Astrocyte (in vitro differentiated cells and primary cell): ENCODE measurements at regions not wholly inside any gene's neighbourhood (a gene's known extent, or its start where the extent isn't known, plus 50 kb on each side); places are given as distances from the start of the nearest gene placed in this dataset.

Experiments
- DNase-seq: peaks from one replicate; pipeline ENCODE4 v3.0.0-alpha.2; 2010; ENCODE audit warnings: low read depth
- FAIRE-seq: peaks from 2 replicates; lab custom pipeline; 2011; peaks lifted over from hg19 to GRCh38; lab: Jason Lieb, UNC
- H2AFZ ChIP-seq: 2 replicates; pipeline ENCODE4 v1.6.0; 2012; ENCODE audit warnings: low read depth, low read length, inconsistent platforms
- H3K27ac ChIP-seq: 2 replicates; pipeline ENCODE4 v1.5.1; 2011; ENCODE audit warnings: low read depth, low read length, inconsistent platforms
- H3K27me3 ChIP-seq: 2 replicates; pipeline ENCODE4 v1.6.0; 2011; ENCODE audit warnings: low read length, inconsistent platforms; ENCODE audit not compliant: insufficient read depth
- H3K36me3 ChIP-seq: 2 replicates; pipeline ENCODE4 v1.5.1; 2011; ENCODE audit warnings: low read length, inconsistent platforms; ENCODE audit not compliant: insufficient read depth
- H3K4me1 ChIP-seq: 2 replicates; pipeline ENCODE4 v1.5.1; 2011; ENCODE audit warnings: low read length, inconsistent platforms; ENCODE audit not compliant: insufficient read depth
- H3K4me2 ChIP-seq: 2 replicates; pipeline ENCODE4 v1.6.0; 2012; ENCODE audit warnings: low read length, inconsistent platforms
- H3K4me3 ChIP-seq: 2 replicates; pipeline ENCODE4 v1.5.1; 2011; ENCODE audit warnings: low read depth, mild to moderate bottlenecking, low read length, inconsistent platforms; ENCODE audit not compliant: insufficient read depth
- H3K79me2 ChIP-seq: 2 replicates; pipeline ENCODE4 v1.6.0; 2012; ENCODE audit warnings: mild to moderate bottlenecking, low read length, inconsistent platforms; ENCODE audit not compliant: insufficient read depth
- H3K9ac ChIP-seq: 2 replicates; pipeline ENCODE4 v1.6.0; 2012; ENCODE audit warnings: mild to moderate bottlenecking, low read length, inconsistent platforms
- H3K9me3 ChIP-seq: 2 replicates; pipeline ENCODE4 v1.5.1; 2012; ENCODE audit warnings: low read depth, mild to moderate bottlenecking, low read length, inconsistent platforms; ENCODE audit not compliant: insufficient read depth
- H4K20me1 ChIP-seq: 2 replicates; pipeline ENCODE4 v1.6.0; 2012; ENCODE audit warnings: low read length, inconsistent platforms; ENCODE audit not compliant: insufficient read depth
- H3K27ac Mint-ChIP-seq: one replicate; pipeline ENCODE4 v1.8.0; 2021; ENCODE audit warnings: mild to moderate bottlenecking, mixed read lengths; ENCODE audit not compliant: unreplicated experiment
- H3K27me3 Mint-ChIP-seq: one replicate; pipeline ENCODE4 v1.8.0; 2021; ENCODE audit warnings: low read depth, mixed read lengths; ENCODE audit not compliant: unreplicated experiment
- H3K36me3 Mint-ChIP-seq: one replicate; pipeline ENCODE4 v1.8.0; 2021; ENCODE audit warnings: low read depth, mixed read lengths; ENCODE audit not compliant: unreplicated experiment
- H3K4me1 Mint-ChIP-seq: one replicate; pipeline ENCODE4 v1.8.0; 2021; ENCODE audit warnings: low read depth, mixed read lengths; ENCODE audit not compliant: unreplicated experiment
- H3K4me3 Mint-ChIP-seq: one replicate; pipeline ENCODE4 v1.8.0; 2021; ENCODE audit warnings: mild to moderate bottlenecking, moderate library complexity, mixed read lengths; ENCODE audit not compliant: unreplicated experiment
- H3K9me3 Mint-ChIP-seq: one replicate; pipeline ENCODE4 v1.8.0; 2021; ENCODE audit warnings: mild to moderate bottlenecking, mixed read lengths; ENCODE audit not compliant: unreplicated experiment
- EZH2 ChIP-seq: IDR thresholded peaks from 2 replicates; pipeline ENCODE4 v1.6.1; 2012; ENCODE audit warnings: mild to moderate bottlenecking, low read length, inconsistent platforms; ENCODE audit not compliant: insufficient read depth
- TF ChIP-seq, protein P1 (sequence below): IDR thresholded peaks from 2 replicates; pipeline ENCODE4 v1.5.1; 2011; ENCODE audit warnings: low read depth, mild to moderate bottlenecking, inconsistent platforms, low read length, moderate library complexity; ENCODE audit not compliant: insufficient read depth

DNA sequence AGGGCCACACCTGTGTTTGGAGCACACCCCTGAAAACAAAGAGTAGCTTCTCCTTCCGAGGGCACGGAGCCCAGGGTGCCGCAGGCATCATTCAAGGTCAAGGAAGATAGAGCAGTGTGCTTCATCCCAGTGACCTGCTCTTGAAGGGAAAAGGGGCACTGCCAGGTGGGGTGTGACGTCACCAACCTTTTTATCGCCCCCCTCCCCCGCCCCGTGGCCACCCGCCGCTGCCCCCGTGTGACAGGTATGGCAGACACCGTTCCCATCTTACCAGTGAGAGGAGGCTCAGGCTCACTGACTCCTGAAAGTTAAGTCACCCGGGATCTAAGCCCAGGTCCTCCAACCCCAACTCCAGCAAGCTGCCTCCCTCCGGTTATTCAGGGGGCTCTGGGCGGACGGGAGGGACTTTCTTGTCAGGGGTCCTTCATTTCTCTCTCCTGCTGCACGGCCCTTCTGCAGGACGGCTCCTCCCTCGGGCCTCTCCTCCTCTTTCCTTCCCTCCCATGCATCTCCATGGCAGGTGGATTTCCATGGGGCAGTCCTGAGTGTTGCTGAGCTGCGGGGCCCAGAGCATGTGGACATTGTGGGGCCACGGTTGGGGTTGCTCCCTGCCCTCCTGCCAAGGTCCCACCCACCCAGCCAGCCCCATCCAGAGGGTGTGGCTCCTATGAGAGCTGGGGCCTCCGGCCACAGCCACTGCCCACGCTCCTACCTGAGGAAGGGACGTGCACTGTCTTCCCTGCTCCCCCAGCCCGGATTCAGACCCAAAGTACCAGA, 114.1 kb upstream of the HDAC4 start:
- Mint-ChIP-seq H3K4me3 (no peak overlapping the region), H3K9me3 (peaks cover 9% of the 10 kb centered on the region), H3K27me3 (peaks cover 43% of the 10 kb centered on the region), H3K36me3 (no peaks in the 10 kb centered on the region), H3K27ac (no peak overlapping the region), H3K4me1 (no peaks in the 10 kb centered on the region)
- Histone ChIP-seq H3K27me3 (no peaks in the 10 kb centered on the region), H3K27ac (no peak overlapping the region), H3K4me2 (no peak overlapping the region), H3K79me2 (no peaks in the 10 kb centered on the region), H3K36me3 (no peaks in the 10 kb centered on the region), H4K20me1 (no peaks in the 10 kb centered on the region), H2AFZ (no peak overlapping the region), H3K4me3 (no peak overlapping the region), H3K9ac (no peak overlapping the region), H3K9me3 (no peaks in the 10 kb centered on the region), H3K4me1 (no peaks in the 10 kb centered on the region)
- no peak for FAIRE-seq
- no peak for DNase-seq
- TF ChIP-seq, protein P1, sequence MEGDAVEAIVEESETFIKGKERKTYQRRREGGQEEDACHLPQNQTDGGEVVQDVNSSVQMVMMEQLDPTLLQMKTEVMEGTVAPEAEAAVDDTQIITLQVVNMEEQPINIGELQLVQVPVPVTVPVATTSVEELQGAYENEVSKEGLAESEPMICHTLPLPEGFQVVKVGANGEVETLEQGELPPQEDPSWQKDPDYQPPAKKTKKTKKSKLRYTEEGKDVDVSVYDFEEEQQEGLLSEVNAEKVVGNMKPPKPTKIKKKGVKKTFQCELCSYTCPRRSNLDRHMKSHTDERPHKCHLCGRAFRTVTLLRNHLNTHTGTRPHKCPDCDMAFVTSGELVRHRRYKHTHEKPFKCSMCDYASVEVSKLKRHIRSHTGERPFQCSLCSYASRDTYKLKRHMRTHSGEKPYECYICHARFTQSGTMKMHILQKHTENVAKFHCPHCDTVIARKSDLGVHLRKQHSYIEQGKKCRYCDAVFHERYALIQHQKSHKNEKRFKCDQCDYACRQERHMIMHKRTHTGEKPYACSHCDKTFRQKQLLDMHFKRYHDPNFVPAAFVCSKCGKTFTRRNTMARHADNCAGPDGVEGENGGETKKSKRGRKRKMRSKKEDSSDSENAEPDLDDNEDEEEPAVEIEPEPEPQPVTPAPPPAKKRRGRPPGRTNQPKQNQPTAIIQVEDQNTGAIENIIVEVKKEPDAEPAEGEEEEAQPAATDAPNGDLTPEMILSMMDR = no peak
- TF ChIP-seq EZH2 = no peak

DNA sequence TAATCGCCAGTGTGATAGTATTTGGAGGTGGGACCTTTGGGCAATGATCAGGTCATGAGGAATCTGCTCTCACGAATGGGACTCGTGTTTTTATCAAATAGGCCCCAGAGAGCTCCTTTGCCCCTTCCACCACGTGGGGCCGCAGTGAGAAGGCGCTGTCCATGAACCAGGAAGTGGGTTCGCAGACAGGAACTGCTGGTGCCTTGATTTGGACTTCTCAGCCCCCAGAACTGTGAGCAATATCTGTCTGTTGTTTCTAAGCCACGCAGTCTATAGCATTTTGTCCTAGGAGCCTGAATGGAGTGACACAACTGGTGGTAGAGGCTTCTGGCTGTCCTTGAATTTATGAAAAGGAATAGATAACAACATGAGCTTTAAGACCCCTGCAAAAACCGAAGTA, 111.2 kb upstream of the HDAC4 start:
- Histone ChIP-seq H3K4me1 (no peaks in the 10 kb centered on the region), H3K27ac (no peak overlapping the region), H3K9ac (no peak overlapping the region), H3K27me3 (no peaks in the 10 kb centered on the region), H3K9me3 (no peaks in the 10 kb centered on the region), H3K79me2 (no peaks in the 10 kb centered on the region), H3K36me3 (no peaks in the 10 kb centered on the region), H3K4me2 (no peak overlapping the region), H2AFZ (no peak overlapping the region), H3K4me3 (no peak overlapping the region), H4K20me1 (no peaks in the 10 kb centered on the region)
- Mint-ChIP-seq H3K36me3 (no peaks in the 10 kb centered on the region), H3K9me3 (peaks cover 9% of the 10 kb centered on the region), H3K4me1 (no peaks in the 10 kb centered on the region), H3K4me3 (no peak overlapping the region), H3K27ac (no peak overlapping the region), H3K27me3 (peaks cover 22% of the 10 kb centered on the region)
- DNase-seq (no peak), FAIRE-seq (no peak)
- TF ChIP-seq, protein P1 = no peak
- no peak for TF ChIP-seq EZH2

DNA sequence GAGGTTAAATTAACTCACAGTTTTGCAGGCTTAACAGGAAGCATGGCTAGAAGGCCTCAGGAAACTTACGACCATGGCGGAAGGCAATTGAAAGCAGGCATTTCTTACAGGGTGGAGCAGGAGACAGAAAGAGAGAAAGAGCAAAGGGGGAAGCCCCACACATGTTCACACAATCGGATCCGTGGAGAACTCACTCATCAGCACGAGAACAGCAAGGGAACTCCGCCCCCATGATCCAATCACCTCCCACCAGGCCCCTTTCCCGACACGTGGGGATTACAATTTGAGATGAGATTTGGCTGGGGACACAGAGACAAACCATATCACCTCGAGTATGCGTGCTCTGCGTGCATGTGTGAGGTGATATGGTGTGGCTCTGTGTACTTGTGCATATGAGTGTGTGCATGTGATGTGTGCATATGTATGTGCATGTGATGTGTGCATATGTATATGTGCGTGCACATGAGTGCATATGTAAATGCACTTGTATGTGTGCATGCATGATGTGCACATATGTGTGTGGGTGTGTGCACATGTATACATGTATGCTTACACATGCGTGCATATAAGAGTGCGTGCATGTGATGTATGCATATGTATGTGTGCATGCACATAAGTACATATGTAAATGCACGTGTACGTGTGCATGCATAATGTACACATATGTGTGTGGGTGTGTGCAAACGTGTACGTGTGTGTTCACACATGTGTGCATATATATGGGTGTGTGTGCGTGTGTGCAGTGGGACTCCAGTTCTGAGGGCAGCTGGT, 108.7 kb upstream of the HDAC4 start:
- H3K9me3 ChIP-seq = no peaks in the 10 kb centered on the region
- no peaks in the 10 kb centered on the region for H3K79me2 ChIP-seq
- no peak overlapping the region for H3K9ac ChIP-seq
- H3K27me3 Mint-ChIP-seq = peaks cover 25% of the 10 kb centered on the region
- no peaks in the 10 kb centered on the region for H3K4me1 Mint-ChIP-seq
- no peak overlapping the region for H2AFZ ChIP-seq
- peaks cover 6% of the 10 kb centered on the region for H3K9me3 Mint-ChIP-seq
- no peaks in the 10 kb centered on the region for H3K27me3 ChIP-seq
- DNase-seq (no peak), FAIRE-seq (no peak)
- H4K20me1 ChIP-seq = no peaks in the 10 kb centered on the region
- no peak overlapping the region for H3K27ac Mint-ChIP-seq
- H3K27ac ChIP-seq = no peak overlapping the region
- H3K4me2 ChIP-seq = no peak overlapping the region
- H3K4me3 Mint-ChIP-seq = no peak overlapping the region
- H3K36me3 Mint-ChIP-seq = no peaks in the 10 kb centered on the region
- no peak overlapping the region for H3K4me3 ChIP-seq
- no peaks in the 10 kb centered on the region for H3K4me1 ChIP-seq
- no peaks in the 10 kb centered on the region for H3K36me3 ChIP-seq
- TF ChIP-seq, protein P1 = no peak
- TF ChIP-seq EZH2 = no peak
